ENCODE measurements at regions not wholly inside any gene's neighbourhood (a gene's known extent, or its start where the extent isn't known, plus 50 kb on each side); places are given as distances from the start of the nearest gene placed in this dataset.

GRCh38 chr9:2424619-2425033 lies 197.0 kb upstream of the VLDLR start (continued):
- no peak for TF ChIP-seq NELFE (IDR thresholded peaks at IDR 0.05; ENCODE audit: insufficient read depth, insufficient read length)
- TF ChIP-seq PHF8 (IDR thresholded peaks at IDR 0.05; ENCODE audit: borderline replicate concordance, low read length), result no peak
- TF ChIP-seq SRSF1 (IDR thresholded peaks at IDR 0.05; ENCODE audit: low read depth, low read length), result no peak
- TF ChIP-seq CBX2 (IDR thresholded peaks at IDR 0.05; ENCODE audit: insufficient read depth, low read length, poor library complexity, severe bottlenecking), result no peak
- no peak for TF ChIP-seq POLR3G (IDR thresholded peaks at IDR 0.05; ENCODE audit: extremely low read depth, insufficient read length, insufficient replicate concordance)
- no peak for TF ChIP-seq HDAC1 (IDR thresholded peaks at IDR 0.05)
- TF ChIP-seq IRF1 (CRISPR knock-in tag; IDR thresholded peaks at IDR 0.05; ENCODE audit: borderline replicate concordance), result no peak

GRCh38 chr9:2425676-2426075 lies 195.9 kb upstream of the VLDLR start:
- Histone ChIP-seq H2AFZ (ENCODE audit: low read depth, low read length) (no peak overlapping the region), H3K27me3 (ENCODE audit: control insufficient read depth in 2 of 2, insufficient read depth in 2 of 2, low read length in 2 of 2) (no peaks in the 10 kb centered on the region), H3K36me3 (ENCODE audit: control insufficient read depth, insufficient read depth, low read length) (no peaks in the 10 kb centered on the region), H3K9me1 (ENCODE audit: control insufficient read depth, insufficient read depth, low read length) (no peaks in the 10 kb centered on the region), H3K27ac (ENCODE audit: extremely low read depth, low read depth, low read length) (no peak overlapping the region), H3K4me3 (no peak overlapping the region), H3K79me2 (ENCODE audit: control insufficient read depth, insufficient read depth, low read length) (no peaks in the 10 kb centered on the region), H4K20me1 (replicated peaks; ENCODE audit: control insufficient read depth, insufficient read depth, low read length) (no peaks in the 10 kb centered on the region), H3K9ac (ENCODE audit: insufficient read depth in 1 of 2, low read depth in 2 of 2, low read length in 2 of 2) (no peak overlapping the region), H3K4me1 (replicated peaks in 1 of 2; ENCODE audit: control insufficient read depth in 2 of 2, insufficient read depth in 2 of 2, low read length in 2 of 2) (no peaks in the 10 kb centered on the region), H3K9me3 (replicated peaks; ENCODE audit: control insufficient read depth, insufficient read depth, low read depth, low read length) (no peaks in the 10 kb centered on the region), H3K4me2 (ENCODE audit: insufficient read depth, low read length) (no peak overlapping the region)
- intact Hi-C loops (cut with micrococcal nuclease) (no loop called here), in situ Hi-C loops (cut with MboI) (no loop called here)
- ATAC-seq, result no peak
- DNase-seq (ENCODE audit: extremely low read depth in 1 of 4, low spot score in 3 of 4), result no peak
- ChIA-PET POLR2A (no interaction called here), CTCF (ENCODE audit: low intra/inter-chr PET ratio) (no interaction called here)
- WGBS (ENCODE audit: insufficient coverage, low coverage, missing lambda C conversion rate), result 0% methylated on average over 2 of the region's 2 CpGs
- FAIRE-seq, result no peak
- BruUV-seq (replicated peaks), result no TSS peak
- TF ChIP-seq CBFB (CRISPR knock-in tag; IDR thresholded peaks at IDR 0.05) (no peak), POU5F1 (IDR thresholded peaks at IDR 0.05; ENCODE audit: borderline replicate concordance, low read depth, low read length, partially characterized antibody) (no peak), ZKSCAN3 (CRISPR knock-in tag; IDR thresholded peaks at IDR 0.05) (no peak), THAP12 (CRISPR knock-in tag; IDR thresholded peaks at IDR 0.05) (no peak), UBTF (IDR thresholded peaks at IDR 0.05; ENCODE audit: borderline replicate concordance in 1 of 2, low read depth in 2 of 2, low read length in 2 of 2) (no peak)
